ENCODE measurements at regions not wholly inside any gene's neighbourhood (a gene's known extent, or its start where the extent isn't known, plus 50 kb on each side); places are given as distances from the start of the nearest gene placed in this dataset.

- no peak for TF ChIP-seq CTCF (IDR thresholded peaks at IDR 0.05)
- no peak for TF ChIP-seq NR3C1 (CRISPR knock-in tag; conservative IDR thresholded peaks at IDR 0.05; ENCODE audit: low read depth)
- no peak for TF ChIP-seq SP1 (CRISPR knock-in tag; conservative IDR thresholded peaks at IDR 0.05)
- no peak for TF ChIP-seq JUN (CRISPR knock-in tag; IDR thresholded peaks at IDR 0.05)
- TF ChIP-seq PREB (CRISPR knock-in tag; IDR thresholded peaks at IDR 0.05; ENCODE audit: borderline replicate concordance): no peak
- no peak for TF ChIP-seq IRF2 (CRISPR knock-in tag; IDR thresholded peaks at IDR 0.05; ENCODE audit: borderline replicate concordance, low read depth)
- TF ChIP-seq FOXP1 (CRISPR knock-in tag; IDR thresholded peaks at IDR 0.05; ENCODE audit: borderline replicate concordance): no peak
- TF ChIP-seq HMGXB4 (CRISPR knock-in tag; IDR thresholded peaks at IDR 0.05): no peak
- TF ChIP-seq USF2 (CRISPR knock-in tag; IDR thresholded peaks at IDR 0.05): no peak
- no peak for TF ChIP-seq ZNF232 (CRISPR knock-in tag; IDR thresholded peaks at IDR 0.05)
- TF ChIP-seq NFYB (CRISPR knock-in tag; conservative IDR thresholded peaks at IDR 0.05; ENCODE audit: low read depth): no peak
- TF ChIP-seq ESRRA (CRISPR knock-in tag; IDR thresholded peaks at IDR 0.05; ENCODE audit: borderline replicate concordance): no peak
- TF ChIP-seq EMX1 (CRISPR knock-in tag; IDR thresholded peaks at IDR 0.05): no peak
These were observed 143.1 kb upstream of the FRMPD4 start for GRCh38 chrX:11995146-11995545.
